Osteocyte (in vitro differentiated cells): ENCODE measurements at regions not wholly inside any gene's neighbourhood (a gene's known extent, or its start where the extent isn't known, plus 50 kb on each side); places are given as distances from the start of the nearest gene placed in this dataset.

Source experiments
- DNase-seq: peaks from one replicate; pipeline ENCODE4 v3.0.0; 2021; ENCODE audit warnings: mixed read lengths; ENCODE audit not compliant: unreplicated experiment; ENCODE audit errors: extremely low spot score
- H3K27ac Mint-ChIP-seq: one replicate; pipeline ENCODE4 v1.8.0; 2021; ENCODE audit warnings: mild to moderate bottlenecking, mixed read lengths; ENCODE audit not compliant: unreplicated experiment
- H3K27me3 Mint-ChIP-seq: one replicate; pipeline ENCODE4 v1.8.0; 2021; ENCODE audit warnings: mixed read lengths; ENCODE audit not compliant: unreplicated experiment
- H3K36me3 Mint-ChIP-seq: one replicate; pipeline ENCODE4 v1.8.0; 2021; ENCODE audit warnings: mixed read lengths; ENCODE audit not compliant: unreplicated experiment
- H3K4me1 Mint-ChIP-seq: one replicate; pipeline ENCODE4 v1.8.0; 2021; ENCODE audit warnings: mixed read lengths; ENCODE audit not compliant: unreplicated experiment
- H3K4me3 Mint-ChIP-seq: one replicate; pipeline ENCODE4 v1.8.0; 2021; ENCODE audit warnings: mild to moderate bottlenecking, moderate library complexity, mixed read lengths; ENCODE audit not compliant: unreplicated experiment
- H3K9me3 Mint-ChIP-seq: one replicate; pipeline ENCODE4 v1.8.0; 2021; ENCODE audit warnings: mixed read lengths; ENCODE audit not compliant: unreplicated experiment
- CTCF ChIP-seq: fragments of 200-600 bp; sonication (generic); IDR thresholded peaks from 2 replicates; pipeline ENCODE4 v1.5.0; 2021; ENCODE audit warnings: antibody characterized with exemption, mild to moderate bottlenecking, moderate library complexity

GRCh38 chr10:128610113-128610512 lies 483.9 kb upstream of the MKI67 start:
- H3K4me3 Mint-ChIP-seq: no peak overlapping the region
- TF ChIP-seq CTCF: no peak

GRCh38 chr10:128612195-128612594 lies 486.0 kb upstream of the MKI67 start:
- no peaks in the 10 kb centered on the region for H3K36me3 Mint-ChIP-seq
- H3K4me3 Mint-ChIP-seq: no peak overlapping the region
- H3K9me3 Mint-ChIP-seq: peaks cover 14% of the 10 kb centered on the region
- H3K4me1 Mint-ChIP-seq: no peaks in the 10 kb centered on the region
- TF ChIP-seq CTCF: no peak
- DNase-seq: no peak
- no peaks in the 10 kb centered on the region for H3K27me3 Mint-ChIP-seq
- no peak overlapping the region for H3K27ac Mint-ChIP-seq

More at GRCh38 chr10:128610113-128610512, 483.9 kb upstream of the MKI67 start:
- no peak for DNase-seq
- no peaks in the 10 kb centered on the region for H3K27me3 Mint-ChIP-seq
- H3K27ac Mint-ChIP-seq: no peak overlapping the region
- no peaks in the 10 kb centered on the region for H3K36me3 Mint-ChIP-seq
- peaks cover 14% of the 10 kb centered on the region for H3K9me3 Mint-ChIP-seq
- no peaks in the 10 kb centered on the region for H3K4me1 Mint-ChIP-seq

- no peak overlapping the region for H3K27ac Mint-ChIP-seq
- H3K9me3 Mint-ChIP-seq: peaks cover 14% of the 10 kb centered on the region
- no peak for TF ChIP-seq CTCF
- no peaks in the 10 kb centered on the region for H3K36me3 Mint-ChIP-seq
- no peak for DNase-seq
- no peak overlapping the region for H3K4me3 Mint-ChIP-seq
- no peaks in the 10 kb centered on the region for H3K27me3 Mint-ChIP-seq
- H3K4me1 Mint-ChIP-seq: no peaks in the 10 kb centered on the region
These were observed 486.4 kb upstream of the MKI67 start for GRCh38 chr10:128612631-128613030.

- Mint-ChIP-seq H3K27ac (no peak overlapping the region), H3K36me3 (no peaks in the 10 kb centered on the region), H3K4me3 (no peak overlapping the region), H3K27me3 (no peaks in the 10 kb centered on the region), H3K9me3 (peaks cover 16% of the 10 kb centered on the region), H3K4me1 (no peaks in the 10 kb centered on the region)
- DNase-seq: no peak
- TF ChIP-seq CTCF: no peak
These were observed 487.9 kb upstream of the MKI67 start for GRCh38 chr10:128614016-128614605.

- H3K27ac Mint-ChIP-seq: no peak overlapping the region
- H3K36me3 Mint-ChIP-seq: no peaks in the 10 kb centered on the region
- no peak for DNase-seq
- H3K27me3 Mint-ChIP-seq: no peaks in the 10 kb centered on the region
- peaks cover 22% of the 10 kb centered on the region for H3K9me3 Mint-ChIP-seq
- no peaks in the 10 kb centered on the region for H3K4me1 Mint-ChIP-seq
- no peak for TF ChIP-seq CTCF
- no peak overlapping the region for H3K4me3 Mint-ChIP-seq
These were observed 488.8 kb upstream of the MKI67 start for GRCh38 chr10:128614802-128615553.
